ENCODE measurements at regions not wholly inside any gene's neighbourhood (a gene's known extent, or its start where the extent isn't known, plus 50 kb on each side); places are given as distances from the start of the nearest gene placed in this dataset.

DNA sequence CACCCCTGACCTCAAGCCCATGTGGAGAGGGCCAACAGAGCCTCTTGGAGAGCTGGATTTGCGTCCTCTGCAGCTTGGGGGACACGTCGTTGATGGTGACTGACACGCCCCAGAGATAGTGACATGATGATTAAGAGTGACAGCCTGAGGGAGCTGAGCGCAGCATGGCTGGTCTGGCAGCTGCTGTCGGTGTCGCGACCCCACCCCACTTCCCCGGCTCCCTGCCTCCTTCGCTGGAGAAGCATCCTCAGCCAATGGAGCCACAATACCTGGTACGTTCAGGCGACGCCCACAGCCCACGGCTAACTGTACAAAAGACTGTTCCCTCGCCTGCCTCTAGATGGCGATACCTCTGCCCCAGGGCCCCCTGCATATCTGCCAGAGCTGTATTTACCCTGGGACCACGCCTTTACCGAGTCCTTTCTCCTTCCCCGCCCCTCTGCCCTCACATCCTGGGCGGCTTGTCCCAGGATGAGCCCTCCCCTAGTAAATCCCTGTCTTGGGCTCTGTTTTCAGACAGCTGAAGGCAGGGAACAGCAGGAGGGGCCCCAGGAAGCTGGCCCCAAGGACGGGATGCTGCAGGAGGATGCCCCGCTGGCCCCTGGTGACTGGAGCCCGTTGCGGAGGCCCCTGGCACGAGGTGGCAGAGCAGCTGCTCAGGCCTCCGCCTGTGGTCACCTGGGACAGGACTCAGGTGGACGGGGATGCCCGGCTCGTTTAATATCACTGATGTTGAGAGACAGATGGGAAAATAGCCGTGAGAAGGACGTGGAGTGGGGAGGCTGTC, 90.6 kb downstream of the RPS6KA4 start (continued):
- no peak for TF ChIP-seq ZNF384 (IDR thresholded peaks at IDR 0.05; ENCODE audit: low read depth, low read length)
- TF ChIP-seq, protein P1, sequence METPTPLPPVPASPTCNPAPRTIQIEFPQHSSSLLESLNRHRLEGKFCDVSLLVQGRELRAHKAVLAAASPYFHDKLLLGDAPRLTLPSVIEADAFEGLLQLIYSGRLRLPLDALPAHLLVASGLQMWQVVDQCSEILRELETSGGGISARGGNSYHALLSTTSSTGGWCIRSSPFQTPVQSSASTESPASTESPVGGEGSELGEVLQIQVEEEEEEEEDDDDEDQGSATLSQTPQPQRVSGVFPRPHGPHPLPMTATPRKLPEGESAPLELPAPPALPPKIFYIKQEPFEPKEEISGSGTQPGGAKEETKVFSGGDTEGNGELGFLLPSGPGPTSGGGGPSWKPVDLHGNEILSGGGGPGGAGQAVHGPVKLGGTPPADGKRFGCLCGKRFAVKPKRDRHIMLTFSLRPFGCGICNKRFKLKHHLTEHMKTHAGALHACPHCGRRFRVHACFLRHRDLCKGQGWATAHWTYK (CRISPR knock-in tag; IDR thresholded peaks at IDR 0.05), result no peak
- no peak for TF ChIP-seq TAF9B (IDR thresholded peaks at IDR 0.05; ENCODE audit: partially characterized antibody)
- no peak for TF ChIP-seq MCM7 (IDR thresholded peaks at IDR 0.05)
- TF ChIP-seq ZC3H8 (IDR thresholded peaks at IDR 0.05), result no peak
- TF ChIP-seq, protein P2, sequence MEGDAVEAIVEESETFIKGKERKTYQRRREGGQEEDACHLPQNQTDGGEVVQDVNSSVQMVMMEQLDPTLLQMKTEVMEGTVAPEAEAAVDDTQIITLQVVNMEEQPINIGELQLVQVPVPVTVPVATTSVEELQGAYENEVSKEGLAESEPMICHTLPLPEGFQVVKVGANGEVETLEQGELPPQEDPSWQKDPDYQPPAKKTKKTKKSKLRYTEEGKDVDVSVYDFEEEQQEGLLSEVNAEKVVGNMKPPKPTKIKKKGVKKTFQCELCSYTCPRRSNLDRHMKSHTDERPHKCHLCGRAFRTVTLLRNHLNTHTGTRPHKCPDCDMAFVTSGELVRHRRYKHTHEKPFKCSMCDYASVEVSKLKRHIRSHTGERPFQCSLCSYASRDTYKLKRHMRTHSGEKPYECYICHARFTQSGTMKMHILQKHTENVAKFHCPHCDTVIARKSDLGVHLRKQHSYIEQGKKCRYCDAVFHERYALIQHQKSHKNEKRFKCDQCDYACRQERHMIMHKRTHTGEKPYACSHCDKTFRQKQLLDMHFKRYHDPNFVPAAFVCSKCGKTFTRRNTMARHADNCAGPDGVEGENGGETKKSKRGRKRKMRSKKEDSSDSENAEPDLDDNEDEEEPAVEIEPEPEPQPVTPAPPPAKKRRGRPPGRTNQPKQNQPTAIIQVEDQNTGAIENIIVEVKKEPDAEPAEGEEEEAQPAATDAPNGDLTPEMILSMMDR (IDR thresholded peaks at IDR 0.05 in 2 of 3, conservative IDR thresholded peaks at IDR 0.05 in 1 of 3; ENCODE audit: insufficient read depth in 2 of 3, low read depth in 1 of 3, low read length in 3 of 3), result peak; percentile 87 to 90 (median 89)
- TF ChIP-seq ZFPM2 (CRISPR knock-in tag; IDR thresholded peaks at IDR 0.05), result no peak
- no peak for TF ChIP-seq BRCA1 (IDR thresholded peaks at IDR 0.05)
- no peak for TF ChIP-seq BRCA1 (CRISPR knock-in tag; IDR thresholded peaks at IDR 0.05)
- no peak for TF ChIP-seq ZC3H4 (CRISPR knock-in tag; IDR thresholded peaks at IDR 0.05; ENCODE audit: borderline replicate concordance)
- TF ChIP-seq, protein P3, sequence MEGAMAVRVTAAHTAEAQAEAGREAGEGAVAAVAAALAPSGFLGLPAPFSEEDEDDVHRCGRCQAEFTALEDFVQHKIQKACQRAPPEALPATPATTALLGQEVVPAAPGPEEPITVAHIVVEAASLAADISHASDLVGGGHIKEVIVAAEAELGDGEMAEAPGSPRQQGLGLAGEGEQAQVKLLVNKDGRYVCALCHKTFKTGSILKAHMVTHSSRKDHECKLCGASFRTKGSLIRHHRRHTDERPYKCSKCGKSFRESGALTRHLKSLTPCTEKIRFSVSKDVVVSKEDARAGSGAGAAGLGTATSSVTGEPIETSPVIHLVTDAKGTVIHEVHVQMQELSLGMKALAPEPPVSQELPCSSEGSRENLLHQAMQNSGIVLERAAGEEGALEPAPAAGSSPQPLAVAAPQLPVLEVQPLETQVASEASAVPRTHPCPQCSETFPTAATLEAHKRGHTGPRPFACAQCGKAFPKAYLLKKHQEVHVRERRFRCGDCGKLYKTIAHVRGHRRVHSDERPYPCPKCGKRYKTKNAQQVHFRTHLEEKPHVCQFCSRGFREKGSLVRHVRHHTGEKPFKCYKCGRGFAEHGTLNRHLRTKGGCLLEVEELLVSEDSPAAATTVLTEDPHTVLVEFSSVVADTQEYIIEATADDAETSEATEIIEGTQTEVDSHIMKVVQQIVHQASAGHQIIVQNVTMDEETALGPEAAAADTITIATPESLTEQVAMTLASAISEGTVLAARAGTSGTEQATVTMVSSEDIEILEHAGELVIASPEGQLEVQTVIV (CRISPR knock-in tag; IDR thresholded peaks at IDR 0.05; ENCODE audit: borderline replicate concordance), result no peak
- TF ChIP-seq, protein P4, sequence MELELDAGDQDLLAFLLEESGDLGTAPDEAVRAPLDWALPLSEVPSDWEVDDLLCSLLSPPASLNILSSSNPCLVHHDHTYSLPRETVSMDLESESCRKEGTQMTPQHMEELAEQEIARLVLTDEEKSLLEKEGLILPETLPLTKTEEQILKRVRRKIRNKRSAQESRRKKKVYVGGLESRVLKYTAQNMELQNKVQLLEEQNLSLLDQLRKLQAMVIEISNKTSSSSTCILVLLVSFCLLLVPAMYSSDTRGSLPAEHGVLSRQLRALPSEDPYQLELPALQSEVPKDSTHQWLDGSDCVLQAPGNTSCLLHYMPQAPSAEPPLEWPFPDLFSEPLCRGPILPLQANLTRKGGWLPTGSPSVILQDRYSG (tag; conservative IDR thresholded peaks at IDR 0.05; ENCODE audit: low read depth), result no peak
- no peak for TF ChIP-seq ZNF76 (CRISPR knock-in tag; IDR thresholded peaks at IDR 0.05; ENCODE audit: borderline replicate concordance)
- no peak for TF ChIP-seq U2AF1 (optimal IDR thresholded peaks at IDR 0.05; ENCODE audit: low read depth, low read length)
- TF ChIP-seq GTF2A2 (tag; IDR thresholded peaks at IDR 0.05), result no peak
- TF ChIP-seq, protein P5, sequence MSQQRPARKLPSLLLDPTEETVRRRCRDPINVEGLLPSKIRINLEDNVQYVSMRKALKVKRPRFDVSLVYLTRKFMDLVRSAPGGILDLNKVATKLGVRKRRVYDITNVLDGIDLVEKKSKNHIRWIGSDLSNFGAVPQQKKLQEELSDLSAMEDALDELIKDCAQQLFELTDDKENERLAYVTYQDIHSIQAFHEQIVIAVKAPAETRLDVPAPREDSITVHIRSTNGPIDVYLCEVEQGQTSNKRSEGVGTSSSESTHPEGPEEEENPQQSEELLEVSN (IDR thresholded peaks at IDR 0.05; ENCODE audit: borderline replicate concordance in 1 of 2, extremely low read depth in 1 of 2, insufficient read depth in 1 of 2, insufficient read length in 1 of 2, low read depth in 1 of 2, low read length in 1 of 2, poor library complexity in 1 of 2, severe bottlenecking in 1 of 2), result no peak
- no peak for TF ChIP-seq NFE2L1 (tag; IDR thresholded peaks at IDR 0.05; ENCODE audit: borderline replicate concordance, low read depth)
- TF ChIP-seq PTBP1 (IDR thresholded peaks at IDR 0.05; ENCODE audit: low read depth, low read length), result no peak
- TF ChIP-seq HMG20B (CRISPR knock-in tag; IDR thresholded peaks at IDR 0.05), result no peak

Data from K562 (cell line).